ENCODE measurements at regions not wholly inside any gene's neighbourhood (a gene's known extent, or its start where the extent isn't known, plus 50 kb on each side); places are given as distances from the start of the nearest gene placed in this dataset.

DNA sequence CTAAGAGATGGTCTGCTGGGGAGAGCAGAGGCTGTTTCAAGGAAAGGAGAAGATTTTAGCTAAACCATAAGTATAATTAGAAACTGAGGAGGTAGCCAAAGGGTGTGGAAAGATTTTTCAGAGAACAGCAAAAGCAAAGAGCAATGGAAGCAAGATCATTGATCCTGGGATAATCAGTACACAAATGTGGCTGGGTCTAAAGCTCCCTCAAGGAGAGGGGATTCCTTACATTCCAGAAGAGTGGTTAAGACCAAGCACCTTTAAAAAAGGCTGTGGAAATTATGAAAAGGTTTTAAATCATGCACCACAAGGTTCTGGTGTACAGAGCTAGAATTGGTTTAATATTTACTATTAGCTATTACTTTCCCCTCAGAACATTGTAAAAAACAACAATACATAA lies 246.0 kb upstream of the UBE2E3 start:
- DNase-seq, result no peak

DNA sequence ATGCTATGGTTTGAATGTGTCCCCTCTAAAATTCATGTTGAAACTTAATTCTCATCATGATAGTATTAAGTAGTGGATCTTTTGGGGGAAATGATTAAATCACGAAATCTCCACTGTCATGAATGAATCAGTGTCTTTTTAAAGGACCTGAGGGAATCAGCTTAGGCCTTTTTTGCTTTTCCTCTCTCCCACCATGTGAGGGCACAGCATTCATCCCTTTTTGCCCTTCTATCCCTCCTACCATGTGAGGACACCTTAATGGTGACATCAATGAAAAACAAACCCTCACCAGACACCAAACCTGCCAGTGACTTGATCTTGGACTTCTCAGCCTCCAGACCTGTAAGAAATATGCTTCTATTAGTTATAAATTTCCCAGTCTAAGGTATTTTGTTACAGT lies 247.1 kb upstream of the UBE2E3 start:
- no peak for DNase-seq

DNA sequence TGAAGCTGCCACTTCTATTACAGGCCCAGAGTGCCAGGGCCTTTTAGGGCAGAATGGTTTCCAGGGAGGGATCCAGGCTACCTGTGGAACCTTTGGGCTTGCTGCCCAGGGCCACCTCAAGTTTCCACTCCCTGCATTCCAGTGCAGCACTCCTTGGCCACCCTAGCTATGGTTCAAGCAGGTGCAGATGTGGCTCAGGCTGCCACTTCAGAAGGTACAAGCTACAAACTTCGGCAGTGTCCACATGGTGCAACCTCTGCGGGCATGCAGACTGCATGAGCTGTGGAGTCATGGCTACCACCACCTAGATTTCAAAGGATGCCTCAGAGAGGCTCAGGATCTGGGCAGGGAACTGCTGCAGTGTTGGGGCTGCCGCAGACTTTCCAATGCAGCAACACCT lies 248.1 kb upstream of the UBE2E3 start:
- DNase-seq, result no peak

DNA sequence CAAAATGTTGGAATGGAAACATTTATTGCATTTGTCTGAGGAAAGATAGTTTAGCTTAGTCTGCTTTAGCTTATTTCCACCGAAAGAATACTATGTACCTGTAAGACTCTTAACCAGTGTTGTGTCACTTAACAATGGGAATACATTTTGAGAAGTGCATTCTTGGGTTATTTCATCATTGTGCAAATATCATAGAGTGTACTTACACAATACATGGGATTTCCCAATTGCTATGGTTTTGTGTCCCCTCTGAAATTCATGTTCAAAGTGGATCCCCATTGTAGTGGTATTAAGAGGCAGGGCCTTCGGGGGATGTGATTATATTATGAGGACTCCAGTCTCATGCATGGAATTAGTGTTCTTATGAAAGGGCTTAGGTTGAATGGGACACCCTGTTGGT lies 249.4 kb upstream of the UBE2E3 start:
- no peak for DNase-seq

DNA sequence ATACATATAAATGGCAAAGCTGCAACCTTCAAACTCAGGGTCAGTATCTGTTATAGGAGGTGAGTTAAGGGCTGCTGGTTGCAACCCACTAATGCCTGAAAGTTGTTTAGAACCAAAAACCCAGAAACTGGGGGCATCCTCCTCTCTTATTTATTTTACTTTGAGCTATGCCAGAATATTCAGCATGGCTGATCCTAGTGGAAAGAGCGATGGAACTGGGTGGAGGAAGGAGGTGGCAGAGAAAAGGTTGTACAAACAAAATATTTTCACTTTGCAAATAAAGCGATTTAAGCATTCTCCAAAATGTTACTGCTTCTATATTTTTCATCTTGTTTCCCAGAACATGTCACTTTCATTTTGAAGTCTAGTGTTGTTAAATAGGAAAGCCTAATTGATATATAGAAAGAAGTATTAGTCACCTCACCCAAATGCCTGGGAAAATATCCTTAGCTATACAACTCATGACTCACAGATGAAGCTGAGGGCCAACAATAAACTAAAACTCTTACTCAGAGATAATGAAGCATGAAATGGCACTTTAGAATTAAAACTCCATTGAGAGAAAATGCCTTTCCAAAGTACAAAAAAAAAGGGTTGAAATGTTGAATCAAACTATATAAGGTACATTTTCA lies 251.4 kb upstream of the UBE2E3 start:
- DNase-seq, result no peak

DNA sequence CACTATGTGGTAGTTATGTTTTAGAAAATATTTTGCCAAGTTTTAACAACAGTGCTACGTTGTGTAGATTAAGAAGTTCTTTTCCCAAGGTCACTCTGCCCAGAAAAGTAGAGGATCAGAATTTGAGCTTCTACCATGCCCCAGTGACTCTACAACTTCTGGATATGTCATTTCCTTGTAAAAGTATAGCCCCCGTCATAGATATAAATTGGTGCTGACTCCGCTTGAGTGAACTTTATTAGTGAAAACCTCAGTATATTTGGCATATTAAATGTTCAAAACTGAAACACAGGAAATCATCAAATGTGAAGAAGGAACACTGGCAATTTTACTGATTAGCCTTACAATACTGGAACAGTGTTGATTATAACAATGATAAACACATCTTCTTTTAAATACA lies 256.7 kb upstream of the UBE2E3 start:
- DNase-seq, result no peak

DNA sequence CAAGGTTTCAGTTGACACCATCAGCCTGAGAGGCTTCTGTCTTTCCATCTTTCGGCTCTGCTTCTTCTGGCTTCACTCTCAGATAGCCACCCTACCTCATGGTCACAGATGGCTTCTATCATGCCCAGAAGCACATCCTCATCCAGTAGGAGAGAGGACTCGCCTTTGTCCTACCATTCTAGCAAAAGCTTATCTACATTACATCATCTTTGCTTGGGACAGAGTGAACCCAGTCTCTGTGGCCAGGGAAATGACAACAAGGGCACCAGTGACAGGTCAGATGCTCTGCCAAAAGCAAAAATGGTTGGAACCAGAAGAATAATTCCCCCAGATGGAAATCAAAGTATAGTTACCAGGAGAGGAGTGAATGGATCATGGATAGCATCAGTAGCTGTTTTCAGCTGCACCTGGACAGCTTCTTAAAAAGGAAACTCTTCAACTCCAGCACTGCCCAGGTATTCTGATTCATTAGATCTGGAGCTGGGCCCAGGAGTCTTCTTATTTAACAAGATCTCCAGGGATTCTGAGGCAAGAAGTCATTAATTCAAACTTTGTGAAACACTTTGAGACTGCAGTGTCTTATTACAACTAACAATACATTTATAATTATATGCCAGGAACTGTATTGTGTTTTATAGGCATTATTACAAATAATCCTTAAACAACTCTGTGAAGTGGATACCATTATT lies 257.7 kb upstream of the UBE2E3 start:
- DNase-seq, result no peak

DNA sequence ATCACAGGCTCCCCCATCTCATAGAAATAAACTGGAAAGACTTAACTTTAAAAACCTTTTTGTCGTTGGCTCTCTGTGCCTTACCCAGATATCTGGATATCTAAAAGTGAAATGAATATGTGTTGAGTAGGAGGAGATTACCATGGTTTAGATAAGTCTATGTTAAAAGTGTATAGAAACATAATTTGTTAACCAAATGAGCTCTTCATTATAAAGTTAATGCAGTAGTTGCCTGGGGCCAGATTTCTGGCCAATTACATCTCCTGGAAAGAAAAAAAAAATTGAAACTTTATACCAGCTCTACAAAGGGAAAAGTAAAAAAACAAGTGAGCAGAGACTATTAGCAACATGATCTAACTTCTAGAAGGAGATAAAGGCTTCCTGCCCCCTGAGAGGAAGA lies 259.6 kb upstream of the UBE2E3 start:
- DNase-seq, result no peak

DNA sequence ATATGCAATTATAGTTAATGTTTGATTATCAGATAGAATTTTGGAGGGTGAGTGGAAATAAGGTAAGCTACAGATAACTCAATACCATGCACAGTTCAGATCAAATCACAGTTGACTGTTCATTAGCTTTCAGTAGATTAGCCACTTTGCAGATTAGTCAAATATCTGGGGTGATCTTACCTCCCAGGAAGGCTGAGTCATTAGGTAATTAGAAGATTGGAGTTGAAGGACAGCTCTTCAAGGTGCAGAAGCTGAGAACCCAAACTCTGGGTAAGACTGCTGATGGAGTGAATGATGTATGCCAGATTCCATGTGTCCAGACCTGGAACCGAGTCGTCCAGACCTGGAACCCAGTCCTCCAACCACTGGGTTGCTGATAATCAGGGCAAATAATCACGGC lies 262.8 kb upstream of the UBE2E3 start:
- no peak for DNase-seq

DNA sequence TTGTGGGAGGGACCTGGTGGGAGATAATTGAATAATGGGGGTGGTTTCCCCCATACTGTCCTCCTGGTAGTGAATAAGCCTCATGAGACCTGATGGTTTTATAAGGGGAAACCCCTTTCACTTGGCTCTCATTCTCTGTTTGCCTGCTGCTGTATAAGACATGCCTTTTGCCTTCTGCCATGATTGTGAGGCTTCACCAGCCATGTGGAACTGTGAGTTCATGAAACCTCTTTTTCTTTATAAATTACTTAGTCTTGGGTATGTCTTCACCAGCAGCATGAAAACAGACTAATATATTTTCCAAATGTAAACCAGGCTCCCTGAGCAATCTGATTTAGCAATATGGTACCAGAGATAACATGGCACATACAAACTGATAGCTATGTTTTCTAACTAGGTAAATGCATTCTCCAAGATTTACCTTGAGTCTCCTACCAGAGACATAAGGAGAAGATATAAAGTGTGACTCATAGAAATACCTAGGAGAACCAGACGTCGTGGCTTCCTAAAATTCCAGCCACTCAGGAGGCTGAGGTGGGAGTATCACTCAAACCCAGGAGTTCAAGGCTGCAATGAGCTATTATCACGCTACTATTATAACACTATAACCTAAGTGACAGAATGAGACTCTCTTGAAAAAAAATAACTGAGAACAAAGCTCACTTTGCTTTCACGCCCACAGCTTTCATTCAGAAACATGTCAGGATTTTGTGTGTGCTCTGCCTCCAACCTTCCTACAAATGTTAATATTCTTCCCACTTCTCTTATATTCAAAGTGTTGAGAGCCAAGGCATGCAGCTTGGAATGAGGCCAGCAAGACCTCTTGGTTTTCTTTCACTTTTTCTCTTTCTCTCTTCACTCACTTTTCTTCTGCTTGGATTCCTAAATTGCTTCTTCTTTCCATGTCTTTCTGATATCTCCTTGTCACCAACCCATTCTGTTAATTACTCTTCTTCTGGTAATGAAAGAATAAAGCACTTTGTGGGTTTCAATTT lies 263.9 kb upstream of the UBE2E3 start:
- no peak for DNase-seq

DNA sequence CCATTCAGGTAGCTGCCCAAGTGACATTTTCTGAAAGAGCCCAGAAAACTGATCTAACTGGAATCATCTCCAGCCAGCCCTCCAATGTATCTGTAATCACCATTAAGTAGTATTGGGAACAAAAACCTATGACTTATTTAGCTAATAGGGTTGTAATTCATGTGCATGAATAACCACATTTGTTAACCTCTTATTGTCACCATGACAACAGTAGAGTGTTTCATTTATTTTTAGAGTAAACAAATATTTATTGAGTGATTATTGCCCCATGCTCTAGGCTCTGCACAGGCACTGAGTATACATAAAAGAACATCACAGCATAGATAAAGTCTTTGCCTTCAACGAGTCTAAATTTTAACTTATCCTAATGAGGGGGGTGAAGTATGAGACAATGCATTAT lies 265.4 kb upstream of the UBE2E3 start:
- DNase-seq, result peak; percentile 93

DNA sequence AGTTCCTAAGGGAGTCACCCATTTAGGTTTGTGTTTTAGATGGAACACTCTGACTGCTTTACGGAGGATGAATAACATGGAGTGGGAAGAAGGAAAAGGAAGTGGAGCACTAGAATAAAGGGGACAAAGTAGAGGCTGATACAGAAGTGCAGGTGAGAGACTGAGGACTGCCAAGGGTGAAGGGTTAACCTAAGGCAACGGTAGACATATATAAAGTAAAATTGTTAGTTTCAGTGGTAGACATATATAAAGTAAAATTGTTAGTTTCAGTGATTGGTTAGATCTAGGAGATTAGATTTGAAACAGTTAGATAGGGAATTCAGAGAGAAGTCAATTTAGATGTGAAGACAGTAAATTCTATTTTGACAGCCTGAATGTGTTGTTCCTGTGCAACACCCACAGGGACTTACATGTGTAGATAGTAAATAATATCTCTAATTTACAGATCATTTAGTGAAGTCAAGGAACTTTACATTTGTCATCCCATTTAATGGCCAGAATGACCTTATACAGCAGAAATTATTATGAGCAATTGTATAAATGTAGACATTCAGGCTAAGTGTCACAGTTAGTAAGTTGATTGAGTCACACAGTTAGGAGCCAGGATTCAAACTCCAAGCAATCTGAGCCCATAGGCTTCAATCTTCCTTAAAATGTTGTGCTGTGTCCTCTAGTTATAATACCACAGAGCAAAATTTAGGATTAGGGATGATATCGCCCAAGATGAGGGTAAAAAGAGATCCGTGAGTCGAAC lies 270.8 kb upstream of the UBE2E3 start:
- no peak for DNase-seq

DNA sequence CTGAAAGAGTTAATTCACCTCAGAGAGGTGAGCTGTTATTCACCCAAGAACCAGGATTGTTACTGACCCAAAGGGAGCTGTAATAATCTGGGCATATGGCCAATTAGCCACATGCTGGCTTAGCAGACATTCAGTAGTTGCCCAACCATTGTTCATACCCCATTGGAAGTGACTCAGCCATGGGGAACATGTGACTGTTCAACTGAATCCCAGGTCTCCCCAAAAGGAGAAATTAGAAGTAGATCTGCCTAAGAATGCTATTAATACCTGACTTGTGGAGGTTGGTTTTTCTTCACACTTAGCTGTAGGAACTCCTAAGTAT lies 272.6 kb upstream of the UBE2E3 start:
- DNase-seq, result no peak

DNA sequence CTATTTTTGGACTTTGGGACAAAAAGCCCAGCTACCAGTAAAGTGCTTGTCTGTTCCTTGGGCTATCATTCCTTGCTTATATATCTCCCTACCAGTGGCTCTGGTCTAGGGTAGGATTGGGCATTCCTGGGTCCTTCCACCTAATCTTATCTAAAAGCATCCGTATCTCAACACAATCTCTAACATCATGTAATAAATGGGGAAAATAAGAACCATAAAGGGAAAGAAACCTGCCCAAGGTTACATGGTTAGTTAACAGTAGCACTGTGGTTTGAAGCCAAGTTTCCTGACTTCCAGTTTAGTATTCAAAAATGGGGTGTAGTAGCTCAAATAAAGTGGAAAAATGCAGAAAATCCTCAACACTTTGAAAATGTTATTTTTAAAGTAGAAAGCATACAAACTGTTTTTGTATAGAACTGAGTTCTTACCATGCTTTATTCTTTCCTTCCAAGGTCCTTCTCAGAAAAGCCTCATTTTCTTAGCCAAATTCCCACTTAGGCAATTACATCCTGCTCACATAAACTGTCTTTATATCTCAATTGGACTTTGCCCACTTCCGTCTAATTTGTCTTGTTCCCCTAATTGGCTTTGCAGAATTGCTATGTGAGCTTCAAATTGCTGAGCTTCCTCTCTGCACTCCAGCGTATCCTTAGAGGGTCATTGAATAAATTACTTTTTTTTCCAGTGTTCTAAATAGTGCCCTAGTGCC lies 273.1 kb upstream of the UBE2E3 start:
- no peak for DNase-seq

DNA sequence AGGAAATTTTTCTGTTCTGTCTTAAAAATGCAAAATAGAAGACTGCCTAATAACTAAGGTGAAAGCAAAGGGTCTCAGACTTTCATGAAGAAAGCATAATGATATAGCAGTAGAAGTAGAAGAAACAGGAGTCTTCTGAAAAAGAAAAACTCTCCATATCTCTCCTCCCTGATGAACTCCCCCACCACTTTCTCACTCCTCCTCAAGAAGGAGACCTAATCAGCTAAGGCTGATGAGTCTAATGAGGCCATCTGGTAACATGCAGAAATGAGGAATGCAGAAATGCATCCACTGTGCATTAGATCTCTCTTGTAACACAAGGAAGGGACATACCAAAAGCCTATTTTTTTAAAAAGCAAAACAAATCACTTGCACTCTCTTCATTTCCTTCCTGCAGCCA lies 273.7 kb upstream of the UBE2E3 start:
- DNase-seq, result no peak

DNA sequence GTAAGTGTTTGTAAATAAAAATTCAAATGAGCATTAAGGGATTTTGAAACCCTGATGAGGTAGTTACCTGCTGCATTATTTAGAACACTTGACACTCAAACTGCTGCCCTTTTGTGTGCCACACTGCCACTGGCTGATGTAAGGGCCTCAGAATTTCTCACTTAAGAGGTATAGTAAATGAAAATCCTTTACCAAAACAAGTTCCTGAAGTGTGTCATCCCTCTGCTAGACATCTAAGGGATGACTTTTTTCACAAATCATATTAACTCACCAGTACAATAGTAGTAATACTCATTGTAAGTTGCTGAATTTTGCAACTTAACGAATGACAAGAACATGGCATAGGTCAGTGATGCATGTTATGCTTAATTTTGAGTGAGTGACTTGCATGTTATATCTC lies 274.9 kb upstream of the UBE2E3 start:
- no peak for DNase-seq

DNA sequence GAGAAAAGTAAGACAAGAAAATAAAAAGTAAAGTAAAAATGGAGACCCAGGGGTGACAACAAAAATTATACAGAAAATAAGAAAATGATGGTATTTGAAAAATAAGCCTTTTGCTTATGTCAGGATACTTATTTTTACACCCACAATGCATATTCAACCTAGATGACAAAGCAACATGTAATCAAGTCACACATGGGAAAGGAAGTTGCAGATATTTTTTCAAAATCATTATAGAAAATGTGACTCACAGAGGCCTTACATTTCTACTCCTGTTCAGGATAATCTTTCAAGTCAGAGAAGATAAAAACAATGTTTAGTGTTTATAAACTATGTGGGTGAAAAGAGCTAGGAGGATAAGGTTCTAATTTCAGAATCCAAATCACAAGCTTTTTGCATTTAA lies 275.3 kb upstream of the UBE2E3 start:
- DNase-seq, result no peak

DNA sequence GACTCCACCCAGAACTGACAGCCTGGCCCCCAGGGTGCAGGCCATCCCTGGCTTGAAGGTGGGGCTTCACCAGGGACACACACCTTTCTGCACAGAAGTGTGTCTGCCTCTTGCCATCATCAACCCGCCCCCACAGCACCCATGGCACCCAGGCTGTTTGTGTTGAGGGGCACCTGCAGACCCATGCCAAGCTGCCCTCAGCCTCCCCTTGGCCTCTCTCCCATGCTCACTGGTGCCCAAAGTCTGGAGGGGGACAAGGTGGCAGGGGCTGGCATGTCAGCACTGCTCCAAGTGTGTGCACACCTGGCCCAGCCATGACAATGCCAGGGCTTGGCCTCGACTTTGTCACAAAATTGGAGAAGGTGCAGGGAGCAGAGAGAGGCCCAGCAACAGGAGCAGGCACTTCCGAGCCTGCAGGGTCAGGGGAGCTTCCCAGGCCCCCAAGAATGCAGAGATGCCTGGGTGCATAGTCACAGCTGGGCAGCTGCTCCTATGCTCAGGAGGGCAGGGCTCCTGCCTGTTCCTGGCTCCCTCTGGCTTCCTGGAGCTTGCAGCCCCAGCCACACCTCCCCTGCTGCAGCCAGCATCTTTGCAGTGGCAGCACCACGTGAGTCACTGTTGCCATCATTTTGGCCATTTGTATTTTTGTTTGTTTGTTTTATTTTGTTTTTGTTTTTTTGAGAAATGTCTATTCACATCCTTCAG lies 280.6 kb upstream of the UBE2E3 start:
- DNase-seq, result no peak

DNA sequence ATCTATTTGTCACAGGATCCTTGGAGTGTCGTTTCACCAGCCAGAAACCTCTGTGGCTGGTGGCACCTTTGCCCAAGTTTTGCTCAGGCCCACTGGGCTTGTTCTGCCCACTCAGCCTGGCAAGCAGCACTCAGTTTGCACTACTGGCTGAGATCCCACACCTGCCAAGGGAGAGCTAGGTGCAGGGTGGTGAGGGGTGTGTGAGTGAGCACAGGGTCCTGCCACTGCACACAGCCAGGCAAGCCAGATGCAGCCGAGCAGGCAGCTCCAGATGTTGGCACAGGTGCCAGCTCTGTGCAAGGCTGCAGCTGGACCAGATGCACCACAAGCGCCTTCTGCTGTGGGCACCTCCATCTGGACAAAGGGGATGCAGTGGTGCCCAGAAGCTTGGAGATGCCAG lies 281.7 kb upstream of the UBE2E3 start:
- DNase-seq, result no peak

DNA sequence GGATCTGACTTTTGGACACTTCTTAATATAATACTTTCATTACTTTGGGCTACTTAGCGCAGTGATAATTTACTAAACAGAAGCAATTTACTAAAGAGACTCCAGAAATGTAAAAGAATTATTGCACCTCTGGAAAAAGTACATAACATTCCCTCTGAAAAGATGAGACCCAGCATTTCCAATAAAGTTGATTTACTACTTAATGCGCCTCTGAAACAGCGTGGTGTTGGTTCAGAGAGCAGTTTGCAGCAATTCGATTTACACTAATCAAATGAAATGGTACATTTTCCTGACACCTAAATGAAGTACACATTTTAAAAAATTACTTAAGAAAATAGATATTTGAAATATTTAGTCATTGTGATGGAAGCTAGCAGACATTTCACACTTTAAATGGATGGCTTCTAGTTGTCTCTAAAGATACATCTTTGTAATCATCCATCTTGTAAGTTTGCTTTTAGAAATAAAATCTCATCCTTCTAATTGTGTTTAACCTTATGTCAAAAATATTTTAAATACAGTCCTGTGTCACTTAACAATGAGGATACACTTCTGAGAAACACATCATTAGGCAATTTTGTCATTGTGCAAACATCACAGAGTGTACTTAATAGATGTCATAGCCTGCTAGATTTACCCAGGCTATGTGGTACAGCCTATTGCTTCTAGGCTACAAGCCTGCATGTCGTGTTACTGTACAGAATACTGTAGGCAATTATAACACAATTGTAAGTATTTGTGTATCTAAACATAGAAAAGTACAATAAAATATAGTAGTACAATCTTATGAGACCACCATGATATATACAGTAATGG lies 284.6 kb upstream of the UBE2E3 start:
- peak; percentile 84 for DNase-seq

All from NCI-H1417 treated with DMSO at 0.1 percent for 48 hours (cell line).